DMS53 (cell line): ENCODE measurements at regions not wholly inside any gene's neighbourhood (a gene's known extent, or its start where the extent isn't known, plus 50 kb on each side); places are given as distances from the start of the nearest gene placed in this dataset.

Experiments
- DNase-seq: peaks from one replicate; lab custom pipeline; 2025; lab: John Stamatoyannopoulos, UW

DNA sequence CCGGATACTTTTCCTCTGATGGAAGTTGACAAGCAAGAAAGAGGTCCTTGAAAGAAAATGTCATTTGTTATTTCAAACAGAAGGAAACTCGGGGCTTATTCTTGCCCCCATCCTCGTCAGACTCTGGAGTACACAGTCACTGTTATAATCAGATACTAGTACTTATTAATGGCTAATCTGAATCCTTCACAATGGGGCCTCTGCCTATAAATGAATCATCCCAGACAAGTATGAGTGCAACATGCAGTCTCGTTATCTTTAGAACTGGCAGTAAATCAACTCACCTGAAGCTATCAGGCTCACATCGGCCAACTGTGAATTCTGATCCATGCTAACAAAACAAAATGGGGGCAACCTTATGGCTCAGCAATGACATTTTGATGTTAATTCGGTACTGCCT is 216.7 kb downstream of the GRIN2B start:
- DNase-seq = no peak

- no peak for DNase-seq
Observed at GRCh38 chr12:13749389-13749788, 232.0 kb downstream of the GRIN2B start.

- DNase-seq = peak; percentile 67
Observed at GRCh38 chr12:13745111-13745860, 236.1 kb downstream of the GRIN2B start.

DNA sequence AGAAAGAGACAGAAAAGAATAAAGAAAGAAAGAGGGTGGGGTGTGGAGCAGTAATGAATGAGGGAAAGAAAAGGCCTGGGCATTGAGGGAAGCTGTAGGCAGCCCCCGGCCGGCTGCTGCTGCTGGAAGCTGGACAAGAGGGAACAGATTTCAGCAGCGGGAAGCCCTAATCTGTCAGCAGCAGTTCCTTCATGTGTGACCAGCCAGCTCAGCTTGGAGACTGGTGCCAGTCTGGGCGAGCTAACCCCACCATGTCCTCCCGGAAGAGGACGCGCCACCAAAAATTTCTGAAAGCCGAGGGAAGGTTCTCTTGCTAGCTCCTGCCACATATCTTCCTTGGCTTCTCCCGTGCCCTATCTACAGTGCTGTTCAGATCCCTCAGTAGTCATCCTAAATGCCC is 236.8 kb downstream of the GRIN2B start:
- no peak for DNase-seq

- DNase-seq = no peak
Observed at GRCh38 chr12:13740149-13740545, 241.3 kb downstream of the GRIN2B start.

GRCh38 chr12:13735734-13736133 is 245.7 kb downstream of the GRIN2B start:
- DNase-seq = no peak

DNA sequence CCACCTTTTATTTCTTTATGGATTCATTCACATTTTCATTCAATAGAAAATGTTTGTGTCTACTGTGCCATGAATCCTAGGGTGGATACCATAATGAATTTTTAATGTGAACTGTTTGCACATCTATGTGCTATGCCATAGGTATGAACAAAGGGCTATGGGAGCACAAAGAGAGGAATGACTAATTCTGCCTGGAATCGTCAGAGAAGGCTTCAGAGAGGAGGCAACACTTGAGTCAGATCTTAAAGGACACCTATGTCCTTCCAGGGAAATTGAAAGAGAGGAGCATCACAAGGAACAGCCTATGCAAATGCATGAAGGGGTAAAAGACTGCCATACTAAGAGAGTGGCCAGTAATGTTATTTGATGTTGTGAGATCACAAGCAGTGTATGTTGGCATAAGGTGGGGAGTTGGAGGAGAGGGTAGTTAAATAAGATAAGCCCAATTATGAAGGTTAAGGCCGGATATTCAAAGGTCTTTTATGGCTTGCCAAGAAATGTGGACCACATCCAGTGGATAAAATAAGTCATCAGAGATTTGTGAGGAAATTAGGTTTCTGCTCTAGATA is 246.7 kb downstream of the GRIN2B start:
- DNase-seq = no peak

DNA sequence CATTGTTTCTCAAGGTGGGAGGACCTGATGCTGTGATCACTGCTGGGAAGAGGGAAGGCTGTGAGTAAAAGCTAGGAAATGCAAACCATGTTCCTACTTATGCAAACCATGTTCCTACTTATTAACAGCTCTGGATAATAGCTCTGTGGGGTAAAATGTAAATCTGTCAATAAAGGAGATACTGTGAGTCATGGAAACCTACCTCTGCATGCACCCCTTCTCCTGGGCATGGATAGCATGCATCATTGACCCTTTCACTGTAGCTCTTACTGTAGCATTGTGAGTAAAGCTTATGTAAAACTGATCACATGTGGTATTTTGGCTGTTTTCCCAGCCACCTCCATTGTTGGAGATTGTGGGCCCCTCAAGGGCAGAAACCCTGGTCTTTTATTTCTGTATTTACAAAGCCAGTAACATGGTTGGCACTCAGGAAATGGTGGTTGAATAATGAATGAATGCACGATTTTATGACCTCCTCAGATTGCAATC is 253.7 kb downstream of the GRIN2B start:
- DNase-seq = peak; percentile 85

GRCh38 chr12:13725049-13725448 is 256.4 kb downstream of the GRIN2B start:
- peak; percentile 11 for DNase-seq

GRCh38 chr12:13724136-13724535 is 257.3 kb downstream of the GRIN2B start:
- no peak for DNase-seq

DNA sequence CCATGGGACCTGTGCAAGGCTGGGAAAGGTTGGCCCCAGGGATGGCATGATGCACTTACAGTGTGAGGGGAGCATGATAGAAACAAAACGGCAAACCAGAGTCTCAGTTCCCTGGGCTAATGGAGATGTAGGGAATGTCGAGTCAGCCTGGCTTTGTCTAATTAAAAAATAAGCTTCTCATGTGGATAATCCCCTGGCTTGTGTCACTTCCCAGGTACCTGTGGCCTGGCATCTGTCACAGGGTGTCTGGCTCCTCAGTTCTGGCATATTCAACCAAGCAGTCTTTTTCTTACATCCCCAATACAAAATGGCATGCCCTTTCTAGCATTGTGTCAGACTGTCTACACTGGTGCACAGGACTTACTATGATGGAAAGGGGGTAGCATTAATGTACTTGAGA is 261.4 kb downstream of the GRIN2B start:
- no peak for DNase-seq

- DNase-seq = no peak
Observed at GRCh38 chr12:13718271-13718670, 263.1 kb downstream of the GRIN2B start.

DNA sequence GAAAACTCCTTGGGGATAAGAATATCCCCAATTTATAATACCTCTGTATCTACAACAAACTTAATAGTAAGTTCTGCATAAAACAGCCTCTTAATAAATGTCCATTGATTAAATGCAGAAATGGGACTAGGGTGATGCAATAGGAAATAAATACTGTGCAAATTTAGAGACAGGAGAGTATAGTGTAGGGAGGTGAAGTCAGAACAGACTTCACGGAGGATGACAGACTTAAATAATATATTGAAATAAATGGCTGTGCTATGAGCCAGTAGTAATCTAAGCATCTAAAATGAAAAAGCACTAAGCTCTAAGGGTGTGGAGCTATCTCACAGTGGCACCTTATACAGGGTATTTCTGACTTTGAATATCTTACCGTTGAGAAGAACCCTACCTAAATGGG is 265.3 kb downstream of the GRIN2B start:
- no peak for DNase-seq

DNA sequence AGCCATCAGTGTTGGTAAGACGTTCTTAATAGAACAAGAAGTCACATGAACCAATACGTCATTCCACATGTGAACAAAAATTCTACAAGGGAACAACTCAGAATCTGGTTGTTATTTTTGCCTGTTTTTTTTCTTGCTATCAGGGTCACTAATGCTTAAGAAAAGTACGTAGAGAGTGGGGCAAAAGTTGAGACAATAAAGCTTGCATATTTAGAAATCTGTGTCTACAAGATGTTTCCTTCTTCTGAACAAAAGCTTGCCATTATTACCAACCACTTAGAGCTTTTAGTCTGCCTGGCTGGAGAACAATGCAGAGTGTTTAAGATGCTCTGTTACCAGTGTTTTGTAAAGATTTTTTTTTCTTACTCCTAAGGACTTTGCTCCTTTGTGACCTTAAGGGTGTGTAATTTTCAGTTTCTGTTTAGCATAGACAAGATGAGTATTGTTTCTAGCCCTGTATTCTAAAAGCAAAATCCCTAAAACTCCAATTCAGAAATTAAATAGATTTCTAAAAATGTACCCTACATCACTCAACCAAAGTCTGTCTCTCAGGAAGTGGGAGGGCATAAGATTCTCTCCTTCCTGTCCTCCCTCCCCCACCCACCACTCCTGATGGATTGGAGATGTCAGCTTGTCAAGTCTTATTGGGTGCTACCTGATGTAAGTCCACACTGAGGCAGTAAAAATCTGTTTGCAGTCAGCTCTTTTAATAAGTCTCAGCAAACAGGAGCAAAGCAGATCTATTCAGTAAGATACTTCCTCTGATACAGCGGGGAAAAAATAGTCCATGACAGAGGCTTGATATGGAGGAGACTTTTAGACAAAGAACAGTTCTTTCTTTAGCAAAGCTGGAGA is 267.6 kb downstream of the GRIN2B start:
- DNase-seq = peak; percentile 41

DNA sequence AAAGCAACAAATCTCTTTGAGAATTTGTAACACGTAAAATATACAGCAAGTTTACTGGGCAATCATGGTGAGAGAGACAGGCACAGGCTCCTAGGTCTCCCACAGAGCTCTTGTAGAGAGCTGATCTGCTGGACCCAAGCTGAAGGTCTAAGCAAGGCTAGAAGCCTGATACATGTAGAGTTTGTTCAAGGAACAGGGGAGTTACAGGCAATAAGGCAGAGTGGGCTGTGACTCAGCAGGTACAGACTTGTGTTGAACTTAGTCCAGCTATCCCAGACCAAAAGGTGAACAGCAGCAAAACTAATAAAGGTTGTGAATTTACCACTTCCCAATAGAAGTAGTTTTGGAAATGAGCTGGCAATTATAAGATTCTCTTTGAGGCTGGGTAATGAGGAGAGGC is 273.6 kb downstream of the GRIN2B start:
- no peak for DNase-seq

DNA sequence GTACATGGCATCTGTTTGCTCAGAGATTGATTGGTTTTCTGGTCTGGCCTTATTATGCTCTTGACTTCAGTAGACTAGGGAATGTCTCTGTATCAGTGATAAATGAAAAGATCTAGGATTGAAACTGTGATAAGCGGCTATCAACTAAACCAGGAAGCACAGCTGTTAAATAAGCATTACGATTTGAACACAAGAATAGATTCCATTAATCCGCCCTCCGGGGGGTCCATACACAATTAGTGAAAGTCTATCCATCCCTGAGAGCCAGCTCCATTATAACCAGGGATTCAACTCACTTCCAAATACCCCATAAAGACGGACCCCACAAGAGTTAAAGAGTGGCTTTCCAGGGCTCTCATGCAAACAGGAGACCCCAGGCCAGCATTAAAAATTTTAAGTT is 279.0 kb downstream of the GRIN2B start:
- DNase-seq = no peak

- DNase-seq = no peak
Observed at GRCh38 chr12:13701502-13701901, 279.9 kb downstream of the GRIN2B start.

DNA sequence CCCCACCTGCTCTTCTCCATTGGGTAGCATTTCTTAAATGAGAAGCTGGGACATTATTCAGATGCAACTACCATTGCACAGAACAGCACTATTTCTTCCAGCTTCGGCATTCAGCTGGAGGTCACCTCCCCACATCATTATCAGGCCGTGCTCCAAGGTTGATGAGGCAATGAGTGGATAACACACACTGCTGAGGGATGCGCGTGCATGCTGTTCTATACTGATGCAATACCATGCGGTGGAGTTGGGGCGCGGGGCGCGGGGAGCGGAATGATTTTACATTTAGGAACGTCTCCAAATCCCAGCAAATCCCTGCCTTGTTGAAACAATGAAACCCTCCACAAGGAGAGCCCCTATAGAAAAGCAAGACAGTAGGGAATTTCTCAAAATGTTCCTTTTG is 283.4 kb downstream of the GRIN2B start:
- DNase-seq = no peak

DNA sequence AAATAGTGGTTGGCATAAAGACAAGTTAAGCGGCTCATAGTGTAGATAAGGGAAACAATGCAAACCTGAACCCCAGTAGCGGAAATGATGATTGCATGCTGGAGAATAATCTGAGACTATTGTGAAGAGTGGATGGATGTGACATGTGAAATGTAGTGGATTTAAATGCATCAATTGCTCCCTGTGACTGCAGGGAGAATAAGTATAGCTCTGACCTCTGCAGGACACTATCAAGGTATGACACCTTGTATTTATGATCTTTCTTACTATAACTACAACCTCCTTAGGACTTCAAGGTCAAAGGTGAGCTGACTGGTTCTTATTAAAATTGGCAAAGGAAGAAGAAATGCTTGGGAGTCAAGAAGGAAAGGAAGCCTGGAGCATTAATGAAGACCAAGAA is 285.6 kb downstream of the GRIN2B start:
- DNase-seq = no peak

- DNase-seq = no peak
Observed at GRCh38 chr12:13692332-13692731, 289.1 kb downstream of the GRIN2B start.

- no peak for DNase-seq
Observed at GRCh38 chr12:13691598-13691997, 289.8 kb downstream of the GRIN2B start.

GRCh38 chr12:13687633-13688032 is 293.8 kb downstream of the GRIN2B start:
- no peak for DNase-seq

GRCh38 chr12:13686260-13686659 is 295.1 kb downstream of the GRIN2B start:
- no peak for DNase-seq
